ENCODE measurements at regions not wholly inside any gene's neighbourhood (a gene's known extent, or its start where the extent isn't known, plus 50 kb on each side); places are given as distances from the start of the nearest gene placed in this dataset.

GRCh38 chr5:1939256-1939655 lies 56.5 kb upstream of the IRX4 start:
- ChIA-PET POLR2A (no interaction called here), RAD21 (ENCODE audit: low non-redundant PET in 1 of 2, low total read pairs in 2 of 2, uncharacterized antibody in 2 of 2, unreplicated experiment in 2 of 2) (no interaction called here), CTCF (no interaction called here)
- H3K79me2 ChIP-seq (ENCODE audit: insufficient read depth, low read length), result no peaks in the 10 kb centered on the region
- DNase-seq (ENCODE audit: low read depth, low spot score), result no peak
- no peaks in the 10 kb centered on the region for H3K9me2 ChIP-seq (ENCODE audit: insufficient read depth)
- no peaks in the 10 kb centered on the region for H3K9me3 ChIP-seq (ENCODE audit: control insufficient read depth in 1 of 2, insufficient read depth in 1 of 2, low read depth in 1 of 2, low read length in 2 of 2)
- H3K36me3 ChIP-seq (ENCODE audit: control insufficient read depth in 1 of 2, insufficient read depth in 2 of 2, low read length in 2 of 2), result no peaks in the 10 kb centered on the region
- H3K4me1 ChIP-seq (ENCODE audit: control insufficient read depth in 1 of 2, insufficient read depth in 2 of 2, low read length in 2 of 2), result peaks cover 21 to 45% of the 10 kb centered on the region in 2 experiments
- H4K20me1 ChIP-seq (ENCODE audit: insufficient read depth), result no peaks in the 10 kb centered on the region
- BruUV-seq (replicated peaks), result no TSS peak
- intact Hi-C loops (cut with micrococcal nuclease), result loop anchor here (10.0 kb wide), 1 partner anchor 134 kb away; the partner anchor contains the start of gene NDUFS6
- TF ChIP-seq YY1 (IDR thresholded peaks at IDR 0.05; ENCODE audit: extremely low read depth, insufficient replicate concordance, low read depth, low read length) (no peak), ELF1 (IDR thresholded peaks at IDR 0.05; ENCODE audit: borderline replicate concordance, low read depth) (no peak), POLR2A (IDR thresholded peaks at IDR 0.05; ENCODE audit: borderline replicate concordance, extremely low read depth, insufficient read depth, insufficient read length) (no peak), RAD21 (IDR thresholded peaks at IDR 0.05; ENCODE audit: low read depth) (no peak), CTCF (IDR thresholded peaks at IDR 0.05 in 2 of 3, conservative IDR thresholded peaks at IDR 0.05 in 1 of 3; ENCODE audit: borderline replicate concordance in 1 of 3, insufficient read depth in 1 of 3, low read depth in 2 of 3, low read length in 2 of 3) (no peak), ZBTB33 (IDR thresholded peaks at IDR 0.05; ENCODE audit: extremely low read depth, insufficient replicate concordance, low read length) (no peak), SIN3A (IDR thresholded peaks at IDR 0.05; ENCODE audit: low read depth) (no peak), FOSL1 (IDR thresholded peaks at IDR 0.05; ENCODE audit: low read depth) (no peak), ZFX (IDR thresholded peaks at IDR 0.05) (no peak), ATF3 (IDR thresholded peaks at IDR 0.05) (no peak), JUND (IDR thresholded peaks at IDR 0.05) (no peak), REST (IDR thresholded peaks at IDR 0.05; ENCODE audit: low read depth) (no peak), POLR2AphosphoS5 (IDR thresholded peaks at IDR 0.05; ENCODE audit: low read depth, low read length) (no peak), SRF (IDR thresholded peaks at IDR 0.05; ENCODE audit: low read depth) (no peak), ZNF274 (IDR thresholded peaks at IDR 0.05; ENCODE audit: low read depth, low read length) (no peak), CBX3 (IDR thresholded peaks at IDR 0.05; ENCODE audit: low read depth) (no peak), MAX (IDR thresholded peaks at IDR 0.05) (no peak), EZH2 (IDR thresholded peaks at IDR 0.05) (no peak), CEBPB (IDR thresholded peaks at IDR 0.05; ENCODE audit: low read depth) (no peak), EZH2phosphoT487 (IDR thresholded peaks at IDR 0.05; ENCODE audit: borderline replicate concordance) (no peak)
- H3K4me3 ChIP-seq (replicated peaks in 1 of 2; ENCODE audit: low read depth in 1 of 2, low read length in 2 of 2), result no peak overlapping the region
- no peak overlapping the region for H3K27ac ChIP-seq (ENCODE audit: low read depth, low read length)
- no peak overlapping the region for H3K9ac ChIP-seq (ENCODE audit: low read length)
- H3K4me2 ChIP-seq (ENCODE audit: low read length), result no peak overlapping the region
- peaks cover 11% of the 10 kb centered on the region; the same call in 1 of the 2 replicates for H3K27me3 ChIP-seq (ENCODE audit: insufficient read depth, low read length)
- no peak overlapping the region for H2AFZ ChIP-seq (ENCODE audit: low read depth, low read length, poor library complexity, severe bottlenecking)
- ATAC-seq, result no peak

Measured in HCT116 (cell line).